SH-SY5Y (cell line): ENCODE measurements at regions not wholly inside any gene's neighbourhood (a gene's known extent, or its start where the extent isn't known, plus 50 kb on each side); places are given as distances from the start of the nearest gene placed in this dataset.

Experiments
- GATA2 ChIP-seq: IDR thresholded peaks from 2 replicates; pipeline ENCODE4 v1.6.1; 2011; ENCODE audit warnings: mild to moderate bottlenecking, low read depth, low read length
- GATA3 ChIP-seq: IDR thresholded peaks from 2 replicates; pipeline ENCODE4 v1.6.1; 2011; ENCODE audit warnings: low read depth, mild to moderate bottlenecking, low read length, moderate library complexity

DNA sequence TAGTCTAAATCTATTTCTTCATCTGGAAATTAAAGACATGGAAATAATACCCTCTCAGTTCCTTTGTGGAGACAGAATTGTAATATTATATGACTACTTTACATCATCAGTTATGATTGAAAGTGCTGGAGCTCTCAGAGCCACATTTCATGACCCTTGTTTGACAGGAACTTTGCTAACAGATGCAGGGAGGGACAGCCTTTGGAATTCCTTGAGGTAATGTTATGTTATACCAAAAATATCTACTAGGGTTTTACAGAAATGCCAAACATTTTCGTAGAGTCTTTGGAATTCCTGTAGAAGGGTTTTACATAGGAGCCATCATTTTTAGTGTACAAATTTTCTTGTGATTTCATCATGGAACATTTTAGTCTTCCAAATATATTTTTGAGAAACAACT, 57.4 kb upstream of the ADAMTS5 start:
- TF ChIP-seq GATA2 (no peak), GATA3 (no peak)
